Neural progenitor cell (in vitro differentiated cells): ENCODE measurements at regions not wholly inside any gene's neighbourhood (a gene's known extent, or its start where the extent isn't known, plus 50 kb on each side); places are given as distances from the start of the nearest gene placed in this dataset.

Experiments
- CTCF ChIP-seq: fragments of 200-600 bp; sonication (generic); IDR thresholded peaks from 2 replicates; pipeline ENCODE4 v1.5.1; 2017; ENCODE audit warnings: antibody characterized with exemption, mild to moderate bottlenecking
- EZH2 ChIP-seq: fragments of 200-600 bp; sonication (generic); IDR thresholded peaks from 2 replicates; pipeline ENCODE4 v1.6.1; 2017; ENCODE audit warnings: antibody characterized with exemption, mild to moderate bottlenecking, moderate library complexity
- EZH2phosphoT487 ChIP-seq: fragments of 200-600 bp; sonication (generic); IDR thresholded peaks from 2 replicates; pipeline ENCODE4 v1.6.1; 2017; ENCODE audit warnings: antibody characterized with exemption

DNA sequence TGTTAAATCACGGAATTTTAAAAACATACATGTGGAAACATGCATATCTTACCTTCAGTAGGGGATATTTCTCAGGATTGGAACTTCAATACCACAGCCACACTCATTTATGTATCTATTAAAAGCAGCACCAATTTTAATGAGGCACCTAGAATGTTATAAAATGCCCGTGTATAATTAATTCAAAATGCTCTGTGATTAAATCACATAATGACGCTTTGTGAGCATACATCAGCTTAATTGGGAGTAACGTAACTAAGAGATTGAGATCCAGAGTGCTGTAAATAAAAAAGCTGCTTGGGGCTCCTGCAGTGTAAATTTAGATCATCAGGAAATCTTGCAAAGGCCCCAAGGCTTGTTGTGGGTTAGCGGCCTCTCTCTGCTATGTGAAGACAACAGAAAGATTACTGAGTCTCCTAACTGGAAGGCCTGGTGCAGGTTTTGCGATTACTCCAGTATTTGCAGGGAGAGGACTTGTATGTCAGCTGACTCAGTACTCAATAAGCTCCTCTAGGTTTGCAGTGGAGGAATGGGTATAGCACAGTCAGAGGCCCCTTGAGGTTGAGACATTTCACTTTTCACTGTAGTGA is 195.5 kb upstream of the PHYHIPL start:
- TF ChIP-seq CTCF: no peak
- no peak for TF ChIP-seq EZH2
- TF ChIP-seq EZH2phosphoT487: no peak
